ENCODE measurements at regions not wholly inside any gene's neighbourhood (a gene's known extent, or its start where the extent isn't known, plus 50 kb on each side); places are given as distances from the start of the nearest gene placed in this dataset.

DNA sequence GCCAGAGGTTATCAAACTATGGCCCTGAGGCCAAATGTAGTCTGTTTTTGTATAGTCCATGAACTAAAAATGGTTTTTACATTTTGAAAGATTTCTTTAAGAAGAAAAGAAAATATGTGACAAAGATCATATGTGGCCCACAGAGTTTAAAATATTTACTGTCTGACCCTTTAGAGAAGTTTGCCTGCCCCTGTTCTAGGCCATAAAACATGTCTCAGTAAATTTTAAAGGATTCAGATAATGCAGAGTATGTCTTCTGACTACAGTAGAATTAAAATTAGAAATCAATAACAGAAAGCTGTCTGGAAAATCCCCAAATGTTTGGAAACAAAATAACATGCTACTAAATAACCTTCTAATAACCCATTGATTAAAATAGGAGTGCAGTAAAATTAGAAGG, 86.3 kb downstream of the KCNRG start:
- DNase-seq (ENCODE audit: low spot score) = no peak

DNA sequence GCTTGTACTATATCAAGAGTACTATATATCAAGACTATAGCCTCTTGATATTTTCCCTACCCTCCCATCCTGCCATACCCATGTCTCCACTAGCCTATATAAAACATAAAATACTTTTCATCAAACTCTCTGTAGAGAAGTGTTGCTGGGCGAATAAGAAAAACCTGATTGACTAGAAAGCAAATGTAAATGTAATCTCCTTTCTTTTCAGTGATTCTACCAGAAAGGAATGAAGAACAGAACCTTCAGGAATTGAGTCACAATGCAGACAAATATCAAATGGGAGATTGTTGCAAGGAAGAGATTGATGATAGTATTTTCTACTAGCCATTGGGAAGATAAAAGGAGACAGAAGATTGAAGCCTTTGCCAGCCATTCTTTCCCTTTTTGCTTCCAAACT, 89.2 kb downstream of the KCNRG start:
- DNase-seq (ENCODE audit: low spot score) = peak; percentile 14

DNA sequence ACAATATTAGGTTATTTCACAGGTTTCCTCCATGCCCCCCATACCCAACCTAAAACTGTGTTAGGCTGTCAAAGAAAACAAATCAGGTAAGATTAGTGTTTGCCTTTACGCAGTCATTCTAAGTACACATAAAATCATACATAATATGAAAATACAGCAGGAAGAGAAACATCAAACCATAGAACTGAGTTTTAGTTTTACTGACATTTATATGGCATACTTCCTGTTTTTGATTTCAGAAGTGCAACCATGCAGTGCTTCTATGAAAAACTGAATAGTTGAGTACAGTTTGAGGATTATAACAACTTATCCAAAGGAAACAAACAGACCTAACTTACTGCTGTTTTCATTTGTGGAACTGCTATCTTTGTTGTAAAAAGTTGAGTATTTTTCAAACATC, 91.3 kb downstream of the KCNRG start:
- no peak for DNase-seq (ENCODE audit: low spot score)

DNA sequence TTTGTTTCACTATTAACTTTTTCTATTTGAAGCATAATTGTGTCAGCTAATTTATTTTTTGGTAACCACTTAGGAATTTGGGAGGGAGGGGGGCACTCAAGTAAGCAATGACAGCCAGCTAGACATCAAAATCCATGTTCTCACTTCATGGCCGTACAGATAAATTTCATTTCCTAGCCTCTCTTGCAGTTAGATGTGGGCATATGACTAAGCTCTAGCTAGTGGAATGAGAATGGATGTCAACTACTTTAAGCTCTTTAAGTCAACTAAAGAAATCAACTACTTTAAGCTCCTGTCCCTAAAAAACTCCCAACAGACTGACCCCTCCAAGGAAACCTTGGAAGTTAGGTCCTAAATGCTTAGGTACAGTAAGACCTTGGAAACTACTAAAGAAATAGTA, 92.0 kb downstream of the KCNRG start:
- no peak for DNase-seq (ENCODE audit: low spot score)

DNA sequence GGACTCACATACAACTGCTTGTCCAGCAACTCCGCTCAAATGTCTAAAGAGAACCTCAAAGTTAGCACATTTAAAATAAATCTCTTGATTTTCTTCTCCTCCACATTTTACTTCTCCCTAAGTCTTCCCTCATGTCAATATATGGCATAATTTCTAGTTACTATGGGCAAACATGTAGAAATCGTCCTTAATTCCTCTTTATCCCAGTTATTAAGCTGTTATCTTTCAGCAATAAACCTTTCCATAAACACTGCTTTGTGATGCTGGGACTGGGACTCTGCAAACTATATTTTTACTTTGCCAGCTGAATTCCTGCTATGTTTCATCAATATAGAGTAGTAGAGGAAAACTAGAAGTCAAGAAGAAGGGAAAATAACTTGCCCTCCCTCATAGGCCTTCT, 99.7 kb downstream of the KCNRG start:
- no peak for DNase-seq (ENCODE audit: low spot score)

DNA sequence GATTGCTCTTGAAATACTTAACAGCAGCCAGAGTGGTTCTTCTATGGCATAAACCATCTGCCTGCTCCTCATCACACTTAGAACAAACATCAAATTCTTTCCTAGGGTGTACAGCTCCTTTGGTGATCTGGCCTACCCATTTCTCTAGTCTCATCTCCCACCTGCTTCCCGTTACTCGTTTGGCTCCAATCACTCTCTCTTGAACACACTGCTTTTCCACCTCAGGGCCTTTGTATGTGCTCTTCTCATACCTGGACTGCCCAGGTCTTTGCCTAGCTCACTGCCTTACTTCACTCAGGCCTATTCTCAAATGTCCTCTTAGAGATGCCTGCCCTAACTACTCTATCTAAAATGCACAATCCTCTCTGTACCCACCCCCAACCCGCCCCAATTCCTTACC, 100.5 kb downstream of the KCNRG start:
- DNase-seq (ENCODE audit: low spot score) = no peak

DNA sequence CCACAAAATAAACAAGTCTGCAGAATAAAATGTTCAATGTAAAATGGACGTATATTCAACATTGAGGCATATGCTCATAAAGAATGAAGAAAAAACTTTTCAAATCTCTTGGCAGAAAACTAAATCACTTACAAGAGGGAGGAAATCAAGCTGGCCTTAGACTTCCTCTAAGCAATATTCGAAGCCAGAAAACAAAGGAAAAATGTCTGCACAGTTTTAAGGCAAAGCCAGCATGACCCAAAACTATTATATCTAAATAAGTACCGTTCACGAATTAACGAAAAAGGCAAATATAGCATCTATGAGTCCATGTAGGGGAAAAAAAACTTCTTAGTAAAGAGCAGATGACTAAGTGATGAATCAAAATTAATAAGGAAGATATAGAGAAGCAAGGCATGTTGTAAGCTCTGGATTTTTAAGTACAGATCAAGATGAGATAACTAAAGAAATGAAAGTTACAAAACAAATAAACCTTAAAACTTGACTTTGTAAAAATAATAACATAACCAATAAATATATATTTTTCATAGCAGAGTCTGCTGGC, 101.3 kb downstream of the KCNRG start:
- no peak for DNase-seq (ENCODE audit: low spot score)

DNA sequence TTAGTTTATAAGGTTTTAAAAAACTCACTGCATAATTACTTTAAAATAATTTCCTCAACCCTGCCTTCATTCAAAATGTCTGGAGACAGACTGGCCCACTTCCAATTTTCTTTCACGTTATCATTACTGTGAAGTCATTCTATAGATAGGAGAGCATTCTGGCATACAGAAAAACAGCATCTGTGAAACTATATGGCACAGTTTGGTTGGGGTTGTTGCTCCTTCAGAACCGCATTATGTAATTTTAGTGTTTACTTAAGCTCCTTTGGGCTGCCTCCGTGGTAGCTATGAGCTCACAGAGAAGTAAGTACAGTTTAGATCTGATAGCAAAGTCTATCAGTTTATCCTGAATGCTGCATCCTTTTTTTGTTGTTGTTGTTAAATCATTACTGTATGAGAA, 104.3 kb downstream of the KCNRG start:
- no peak for DNase-seq (ENCODE audit: low spot score)

DNA sequence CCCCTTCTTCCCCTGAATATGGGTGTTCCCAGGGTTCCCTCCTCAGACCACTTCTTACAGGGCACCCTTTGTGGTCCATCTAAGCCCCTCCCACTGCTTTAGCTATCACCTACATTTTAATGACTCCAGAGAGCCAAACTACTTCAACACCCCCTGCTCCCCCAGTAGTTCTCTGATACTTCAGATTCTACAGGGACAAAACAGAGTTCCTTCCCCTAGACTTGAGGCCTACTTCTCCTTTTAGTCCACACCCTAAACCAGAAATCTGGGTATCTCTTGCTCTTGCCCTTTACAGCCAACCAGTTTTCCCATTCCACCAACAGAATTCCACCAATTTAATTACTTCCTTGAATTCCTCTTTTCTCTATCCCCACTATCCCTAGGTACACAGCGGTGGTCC, 107.2 kb downstream of the KCNRG start:
- DNase-seq (ENCODE audit: low spot score) = no peak

DNA sequence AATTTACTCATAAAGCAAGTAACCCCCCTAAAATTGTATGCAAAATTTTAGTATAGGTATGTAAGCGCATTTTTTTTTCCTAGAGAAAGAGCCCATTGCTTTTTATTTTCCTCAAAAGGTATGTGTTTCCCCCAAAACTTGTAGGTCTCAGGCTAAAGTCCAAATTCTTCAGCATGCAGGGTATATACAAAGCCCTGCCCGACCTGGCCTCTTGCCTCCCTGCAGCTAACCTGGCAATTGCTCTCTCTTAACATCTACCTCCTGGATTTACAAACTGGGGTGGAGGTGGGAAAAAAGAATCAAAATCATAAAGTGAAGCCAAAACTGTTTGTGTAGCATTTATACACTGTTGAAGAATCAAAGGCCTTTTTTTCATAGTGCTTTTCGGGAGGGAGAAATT, 107.8 kb downstream of the KCNRG start:
- DNase-seq (ENCODE audit: low spot score) = no peak

DNA sequence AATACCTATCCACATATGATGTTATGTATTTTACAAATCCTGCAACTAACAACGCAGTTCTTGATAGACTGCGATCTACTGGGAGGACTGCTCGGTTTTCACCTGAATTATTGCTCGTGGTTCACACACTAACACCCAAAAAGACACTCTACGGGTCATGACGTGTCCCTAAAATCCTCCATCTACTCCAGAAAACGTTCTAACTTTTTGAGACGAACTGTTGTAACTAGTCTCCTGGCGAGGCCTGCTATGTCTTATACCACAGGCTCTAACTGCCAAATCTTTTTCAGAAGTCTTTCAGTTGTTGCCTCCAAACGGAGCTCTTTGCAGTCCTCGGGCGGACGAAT, 108.2 kb downstream of the KCNRG start:
- no peak for DNase-seq (ENCODE audit: low spot score)

DNA sequence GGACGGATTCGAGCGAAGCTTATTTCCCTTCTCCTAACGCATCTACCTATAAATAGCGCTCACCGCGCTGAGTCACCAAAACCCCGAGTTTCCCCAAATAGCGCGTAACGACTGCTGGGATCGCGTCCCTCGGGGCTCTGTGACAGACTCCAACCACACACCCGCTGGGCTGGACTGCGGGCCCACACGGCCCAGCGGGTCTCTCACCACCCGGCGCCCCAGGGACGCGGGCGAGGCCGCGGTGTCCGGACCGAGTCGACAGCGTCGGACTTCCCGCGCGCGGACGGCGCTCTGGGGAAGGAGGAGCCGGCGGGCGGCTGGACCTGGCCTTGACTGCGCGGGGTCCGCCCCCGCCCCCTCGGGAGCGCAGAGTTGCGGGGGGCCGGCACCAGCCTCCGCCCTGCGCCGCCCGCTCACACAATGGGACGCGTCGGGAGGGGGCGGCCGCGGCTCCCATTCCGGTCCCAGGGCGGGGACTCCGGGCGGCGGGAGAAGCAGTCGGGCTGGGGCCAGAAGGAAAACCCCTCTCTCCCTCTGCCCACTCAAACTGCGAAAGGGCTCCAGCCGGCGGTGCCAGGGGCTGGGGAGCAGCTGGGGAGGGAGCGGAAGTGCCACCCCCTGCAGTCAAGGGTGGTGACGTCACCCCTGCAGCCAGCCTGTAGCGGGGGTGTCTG, 108.8 kb downstream of the KCNRG start:
- DNase-seq (ENCODE audit: low spot score) = no peak

DNA sequence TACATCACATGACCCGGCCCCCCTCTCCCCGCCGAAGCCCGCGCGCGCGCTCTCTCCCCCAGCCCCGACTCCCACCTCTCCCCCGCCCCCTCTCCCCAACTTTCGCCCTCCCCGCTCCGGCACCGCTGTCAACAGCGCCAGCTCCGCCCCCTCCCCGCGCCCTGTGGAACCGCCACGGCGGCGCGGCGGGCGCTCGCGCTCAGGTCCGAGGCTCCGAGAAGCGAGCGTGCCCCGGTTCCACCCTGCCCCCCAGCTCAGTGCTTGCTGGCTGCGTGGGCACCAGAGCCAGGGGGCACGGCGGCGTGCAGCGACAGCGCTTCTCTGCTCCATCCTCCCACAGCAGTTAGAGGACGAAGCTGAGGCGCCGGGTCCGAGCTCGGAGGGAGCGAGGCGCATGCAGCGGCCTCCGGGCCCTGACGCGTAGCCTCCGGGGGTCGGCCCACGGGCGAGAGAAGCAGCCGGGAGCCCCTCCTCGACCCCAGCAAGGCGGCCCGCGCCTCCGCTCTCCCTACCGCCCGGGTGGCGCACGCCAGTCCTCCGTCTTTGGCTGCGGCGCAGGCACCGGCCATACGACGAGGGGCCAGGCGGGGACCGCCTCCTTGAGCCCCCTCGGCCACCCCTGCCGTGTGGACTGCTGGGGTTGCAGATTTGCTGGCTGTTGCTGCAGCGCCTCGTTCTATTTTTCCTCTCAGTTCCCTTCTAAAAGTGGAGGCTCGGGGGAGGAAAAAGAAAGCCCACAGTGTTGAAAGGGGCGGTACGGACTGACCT, 109.5 kb downstream of the KCNRG start:
- peak; percentile 99 for DNase-seq (ENCODE audit: low spot score)

DNA sequence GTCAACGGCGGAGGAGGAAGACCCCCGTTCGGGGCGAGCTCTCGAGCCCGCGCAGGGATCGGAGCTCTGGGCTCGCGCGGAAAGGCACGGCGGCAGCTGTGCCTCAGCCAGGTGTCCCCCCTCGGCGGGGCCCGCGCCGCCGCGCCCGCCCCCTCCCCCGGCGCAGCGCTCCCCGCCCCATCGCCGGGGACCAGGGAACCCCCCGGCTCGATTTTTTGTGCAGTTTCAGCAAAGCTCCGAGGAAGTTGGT, 110.0 kb downstream of the KCNRG start:
- DNase-seq (ENCODE audit: low spot score) = no peak

DNA sequence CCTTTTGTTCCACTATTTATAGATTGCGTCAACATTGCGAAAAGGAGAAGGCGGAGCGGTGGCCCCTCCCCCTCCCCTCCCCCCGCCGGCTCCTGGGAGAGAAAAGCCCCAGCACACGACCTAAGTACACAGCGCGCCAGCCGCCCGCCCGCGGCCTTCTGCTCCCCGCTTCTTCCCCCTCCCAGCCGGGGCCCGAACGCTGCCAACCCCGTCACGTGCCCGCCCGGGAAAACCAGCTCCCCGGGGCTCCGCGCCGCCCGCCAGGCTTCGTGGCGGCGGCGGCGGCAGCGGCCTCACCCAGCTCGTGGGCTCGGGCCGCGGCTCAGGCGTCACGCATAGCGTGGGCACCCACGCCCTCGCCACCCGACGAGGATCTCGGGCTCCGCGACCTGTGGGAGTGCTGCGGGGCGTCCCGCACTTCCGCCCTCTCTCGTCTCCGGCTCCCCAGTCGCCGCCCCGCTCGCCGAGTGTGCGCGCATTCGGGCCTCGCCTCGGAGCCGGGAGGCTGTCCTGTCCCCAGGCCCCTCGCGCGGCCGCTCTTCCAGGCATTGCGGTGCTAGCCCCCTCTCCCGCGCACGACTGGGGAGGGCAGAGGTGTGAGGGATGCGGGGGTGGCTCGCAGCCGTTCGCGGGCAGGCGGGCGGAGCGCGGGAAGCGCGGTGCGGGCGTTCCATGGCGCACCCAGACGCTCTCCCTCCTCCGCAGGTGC, 110.5 kb downstream of the KCNRG start:
- peak; percentile 87 for DNase-seq (ENCODE audit: low spot score)

DNA sequence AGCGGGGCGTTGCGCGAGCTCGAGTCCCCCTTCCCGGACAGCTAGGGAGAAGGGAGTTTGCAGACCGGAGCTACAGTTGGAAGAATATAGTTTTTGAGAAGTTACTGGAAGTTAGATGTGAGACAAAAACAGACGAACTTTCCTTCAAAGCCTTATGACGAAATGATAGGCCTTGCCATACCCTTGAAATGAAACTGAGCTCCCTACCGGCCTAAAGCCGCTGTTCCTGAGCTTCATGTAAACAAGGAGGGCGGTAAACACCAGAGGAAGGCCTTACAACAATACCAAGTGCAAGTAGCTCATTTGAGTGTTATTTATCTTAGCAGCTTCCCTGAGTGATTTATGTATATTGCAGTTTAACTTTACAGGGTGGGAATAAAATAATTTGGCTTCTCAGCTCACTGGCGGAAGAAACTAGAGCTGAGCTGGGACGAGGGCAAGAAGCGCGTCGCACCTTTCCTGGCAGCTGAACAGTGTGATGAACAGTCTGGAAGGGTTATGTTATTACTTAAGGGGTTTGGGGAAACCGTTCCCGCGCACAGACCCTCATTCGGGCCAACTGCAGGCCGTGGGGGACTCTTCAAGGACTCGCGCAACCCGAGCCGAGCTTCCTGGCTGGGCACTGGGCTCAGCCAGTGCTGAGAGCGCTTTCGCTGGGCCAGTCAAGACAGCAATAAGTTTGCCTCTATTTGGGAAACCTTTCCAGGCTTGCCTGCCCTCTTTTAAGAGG, 111.2 kb downstream of the KCNRG start:
- peak; percentile 3 for DNase-seq (ENCODE audit: low spot score)

DNA sequence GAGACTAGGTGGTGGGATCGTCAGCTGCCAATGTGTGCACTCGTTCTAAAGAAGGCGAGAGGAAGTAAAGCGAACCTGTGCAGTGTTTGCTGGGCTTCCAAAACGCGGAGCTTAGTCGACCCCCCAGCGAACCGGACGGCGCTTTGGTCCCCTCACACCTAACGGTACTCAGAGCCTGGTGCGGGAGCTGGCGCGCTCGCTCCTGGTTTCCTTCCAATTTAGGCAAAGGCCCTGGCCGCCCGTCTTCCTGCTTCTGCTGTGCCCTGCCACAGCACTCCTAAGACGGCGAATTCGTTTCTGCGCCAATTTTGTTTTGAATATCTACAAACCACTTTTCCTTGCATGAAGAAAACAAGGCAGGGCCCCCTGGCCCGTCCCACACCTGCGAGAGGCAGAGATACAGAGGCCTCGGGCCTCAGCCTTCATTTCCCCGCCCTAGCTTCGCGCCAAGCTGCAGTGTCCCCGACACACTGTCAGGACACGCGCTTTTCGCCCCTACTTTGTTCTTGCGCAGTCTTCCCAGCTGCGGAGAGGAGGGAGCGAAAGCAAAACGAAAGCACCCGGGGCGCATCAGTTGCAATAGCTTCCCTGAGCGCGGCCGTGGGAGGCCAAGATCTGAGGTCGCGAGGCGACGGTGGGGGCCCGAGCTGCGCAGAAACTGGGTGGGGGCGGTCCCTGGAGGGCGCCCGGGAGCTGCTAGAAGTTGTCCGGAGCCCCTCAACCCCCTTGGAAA, 111.9 kb downstream of the KCNRG start:
- no peak for DNase-seq (ENCODE audit: low spot score)

DNA sequence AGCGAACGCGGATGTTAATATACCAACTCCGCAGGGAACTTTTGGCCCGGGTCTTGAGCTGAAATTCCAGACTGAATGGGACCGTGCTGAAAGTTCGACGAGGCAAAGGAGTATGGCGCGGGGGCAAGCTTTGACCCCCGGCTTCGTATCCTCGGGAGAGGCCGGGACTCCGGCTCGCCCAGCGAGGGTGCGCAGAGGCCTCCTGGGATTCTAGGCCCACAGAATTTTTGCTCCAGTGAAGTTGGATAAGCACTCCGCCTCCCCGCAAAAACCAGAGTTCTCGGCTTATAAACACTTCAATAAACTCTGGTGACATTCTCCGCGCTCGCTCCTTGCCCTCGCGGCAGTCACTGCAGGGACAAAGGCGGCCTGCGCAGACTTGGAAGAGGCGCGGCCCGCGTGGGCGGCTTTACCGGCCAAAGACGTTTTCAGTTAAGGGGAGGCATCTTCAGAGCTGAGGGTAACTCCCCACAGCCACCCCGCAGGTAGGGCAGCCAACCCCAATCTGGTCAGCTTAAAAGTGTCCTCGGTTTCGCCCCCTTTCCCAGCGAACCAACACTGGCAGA, 112.6 kb downstream of the KCNRG start:
- DNase-seq (ENCODE audit: low spot score) = no peak

DNA sequence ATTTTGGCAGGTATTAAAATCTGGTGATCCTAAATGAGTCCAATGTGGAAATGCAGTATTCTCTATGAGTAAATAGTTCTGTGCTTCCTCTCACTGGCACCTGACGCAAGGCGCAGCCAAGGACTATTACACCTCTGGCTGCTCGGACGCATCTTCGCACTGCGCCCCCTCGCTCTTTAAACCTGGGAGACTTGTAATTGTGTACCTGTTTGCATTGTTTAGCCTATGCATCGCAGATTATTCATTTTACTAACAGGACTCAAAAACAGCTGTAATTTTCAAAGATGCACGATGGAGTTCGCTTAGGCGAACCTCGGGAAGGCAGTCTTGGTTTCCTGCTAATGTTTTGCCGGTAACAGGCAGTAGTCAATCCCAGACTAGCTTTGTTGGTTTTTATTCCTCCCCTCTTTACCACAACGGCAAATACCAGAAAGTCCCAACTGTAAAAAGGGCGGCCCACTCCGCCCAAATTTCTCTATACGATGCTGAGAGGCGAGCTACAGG, 113.2 kb downstream of the KCNRG start:
- no peak for DNase-seq (ENCODE audit: low spot score)

DNA sequence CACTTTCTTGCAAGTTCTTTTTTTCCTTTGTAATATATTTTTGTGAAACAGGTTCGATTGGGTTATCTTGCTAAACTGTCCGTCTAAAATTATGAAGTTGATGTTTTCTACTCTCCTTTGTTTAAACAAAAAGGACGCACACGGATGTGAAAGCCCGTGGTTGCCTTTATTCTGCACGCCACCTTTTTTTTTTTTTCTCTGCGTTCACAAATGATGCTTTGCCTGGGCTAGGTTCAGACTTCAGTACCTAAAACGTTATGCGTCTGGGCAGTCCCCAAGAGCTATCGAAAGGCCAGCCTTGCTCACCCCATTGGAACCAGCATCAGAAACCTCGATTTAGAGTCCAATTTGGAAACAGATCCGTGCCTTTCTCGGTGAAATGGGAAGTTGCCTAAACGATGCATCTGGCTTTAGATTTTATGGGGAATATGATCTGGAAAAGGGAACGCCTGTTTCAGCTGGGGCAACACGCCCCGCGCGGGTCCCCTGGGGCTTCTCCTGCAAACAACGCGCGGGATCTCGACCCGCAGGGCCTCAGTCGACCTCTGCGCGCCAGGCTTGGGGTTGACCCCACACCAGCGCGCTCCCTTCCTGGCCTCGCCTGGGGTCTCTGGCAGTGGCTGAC, 113.9 kb downstream of the KCNRG start:
- DNase-seq (ENCODE audit: low spot score) = no peak

DNA sequence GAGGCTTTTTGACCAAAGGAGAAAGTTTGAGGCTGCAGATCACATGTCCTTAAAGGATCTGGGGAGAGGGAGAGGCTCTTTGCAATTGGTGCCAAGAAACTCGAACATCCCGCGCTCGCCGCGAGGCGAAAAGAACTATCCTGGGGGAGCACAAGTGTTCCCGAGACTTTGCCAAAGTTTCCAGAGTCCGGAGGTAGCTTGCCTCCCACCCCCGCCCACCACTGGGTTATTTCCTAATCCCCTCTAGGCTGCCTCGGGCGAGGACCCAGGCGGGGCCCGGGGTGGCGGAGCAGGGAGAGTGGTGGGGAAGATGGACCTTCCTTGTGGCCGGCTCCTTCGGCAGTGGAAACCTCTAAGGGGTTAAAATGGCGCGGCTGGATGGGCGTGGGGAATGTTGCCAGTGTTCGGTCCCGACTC, 114.5 kb downstream of the KCNRG start:
- DNase-seq (ENCODE audit: low spot score) = no peak
